ENCODE measurements at regions not wholly inside any gene's neighbourhood (a gene's known extent, or its start where the extent isn't known, plus 50 kb on each side); places are given as distances from the start of the nearest gene placed in this dataset.
A peak's percentile ranks its signal among the peaks of the same experiment; 100 is the strongest.

DNA sequence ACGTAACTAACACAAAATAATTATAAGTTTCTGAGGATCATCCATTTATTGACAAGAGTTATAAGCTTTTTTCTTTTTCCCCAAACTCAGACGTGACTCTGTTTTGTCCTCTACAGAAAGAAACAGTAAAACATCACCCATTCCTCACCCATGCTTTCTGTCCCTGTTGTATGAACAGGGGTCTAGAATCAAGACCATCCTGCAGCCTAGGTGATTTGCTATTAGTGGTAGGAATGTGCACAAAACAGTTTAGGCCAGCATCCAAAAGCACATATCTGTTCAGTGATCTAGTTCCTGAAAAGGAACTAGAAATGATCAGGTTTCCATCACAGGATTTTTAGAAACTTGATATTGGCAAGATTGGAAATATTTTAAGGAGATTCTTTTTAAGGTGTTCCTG, 527.6 kb downstream of the SOX2 start:
- H3K4me3 ChIP-seq (ENCODE audit: low read length) = no peak overlapping the region
- H3K9me3 ChIP-seq (ENCODE audit: low read length) = no peaks in the 10 kb centered on the region
- H3K36me3 ChIP-seq (ENCODE audit: insufficient read depth, low read length) = no peaks in the 10 kb centered on the region
- H2AFZ ChIP-seq (ENCODE audit: low read depth, low read length) = no peak overlapping the region
- H3K4me1 ChIP-seq (ENCODE audit: insufficient read depth, low read length) = peaks cover 94% of the 10 kb centered on the region
- no peaks in the 10 kb centered on the region for H3K27me3 ChIP-seq (ENCODE audit: insufficient read depth, low read length)

DNA sequence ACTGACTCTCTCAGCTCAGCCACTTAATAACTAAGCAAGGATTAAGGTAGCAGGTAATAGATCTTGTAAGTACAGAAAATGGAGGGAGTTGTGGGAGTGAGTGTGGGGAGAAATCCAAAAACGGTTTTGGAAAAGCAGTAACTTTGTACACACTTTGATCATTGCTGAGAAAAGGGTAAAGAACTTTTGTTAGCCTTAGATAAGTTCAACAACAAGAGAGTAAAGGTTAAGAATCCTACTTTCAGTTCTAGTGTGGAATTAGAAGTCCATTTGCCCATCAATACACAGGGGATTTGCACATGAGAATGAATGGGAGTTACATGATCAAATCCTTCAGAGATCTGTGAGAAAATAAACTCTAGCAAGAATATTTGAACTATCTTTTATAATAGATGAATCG, 528.7 kb downstream of the SOX2 start:
- H3K9me3 ChIP-seq (ENCODE audit: low read length) = no peaks in the 10 kb centered on the region
- no peak overlapping the region for H3K4me3 ChIP-seq (ENCODE audit: low read length)
- H3K4me1 ChIP-seq (ENCODE audit: insufficient read depth, low read length) = peaks cover 91% of the 10 kb centered on the region
- no peak overlapping the region for H2AFZ ChIP-seq (ENCODE audit: low read depth, low read length)
- no peaks in the 10 kb centered on the region for H3K36me3 ChIP-seq (ENCODE audit: insufficient read depth, low read length)
- H3K27me3 ChIP-seq (ENCODE audit: insufficient read depth, low read length) = no peaks in the 10 kb centered on the region

DNA sequence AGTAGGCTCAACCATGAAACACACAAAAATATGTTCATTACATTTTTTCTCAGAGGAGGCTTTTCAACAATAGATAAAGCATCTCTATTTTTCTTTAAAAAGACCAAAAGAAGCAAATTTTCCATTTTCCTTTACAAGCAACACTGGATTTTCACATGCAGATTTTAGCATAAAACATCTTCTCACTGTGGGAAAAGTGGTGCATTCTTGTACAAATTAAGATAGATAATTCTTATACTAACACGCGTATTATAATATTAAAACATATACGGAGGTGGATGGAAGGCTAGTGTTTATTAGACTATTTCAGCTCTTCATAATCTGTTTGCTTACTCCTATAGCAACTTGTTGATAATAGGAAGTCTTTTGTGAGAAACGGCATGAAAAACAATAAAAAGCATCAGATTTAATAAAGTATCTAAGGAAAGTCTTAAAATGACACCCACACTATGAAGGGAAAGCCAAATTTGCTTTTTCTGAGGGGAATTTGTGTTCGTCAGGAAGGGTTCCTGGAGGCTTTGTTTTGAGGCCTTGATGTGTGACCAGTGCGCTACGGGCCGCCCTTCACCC, 529.6 kb downstream of the SOX2 start:
- Histone ChIP-seq H2AFZ (ENCODE audit: low read depth, low read length) (no peak overlapping the region), H3K27me3 (ENCODE audit: insufficient read depth, low read length) (no peaks in the 10 kb centered on the region), H3K36me3 (ENCODE audit: insufficient read depth, low read length) (no peaks in the 10 kb centered on the region), H3K9me3 (ENCODE audit: low read length) (no peaks in the 10 kb centered on the region), H3K4me3 (ENCODE audit: low read length) (peak overlapping the region; percentile 28), H3K4me1 (ENCODE audit: insufficient read depth, low read length) (peaks cover 84% of the 10 kb centered on the region)

DNA sequence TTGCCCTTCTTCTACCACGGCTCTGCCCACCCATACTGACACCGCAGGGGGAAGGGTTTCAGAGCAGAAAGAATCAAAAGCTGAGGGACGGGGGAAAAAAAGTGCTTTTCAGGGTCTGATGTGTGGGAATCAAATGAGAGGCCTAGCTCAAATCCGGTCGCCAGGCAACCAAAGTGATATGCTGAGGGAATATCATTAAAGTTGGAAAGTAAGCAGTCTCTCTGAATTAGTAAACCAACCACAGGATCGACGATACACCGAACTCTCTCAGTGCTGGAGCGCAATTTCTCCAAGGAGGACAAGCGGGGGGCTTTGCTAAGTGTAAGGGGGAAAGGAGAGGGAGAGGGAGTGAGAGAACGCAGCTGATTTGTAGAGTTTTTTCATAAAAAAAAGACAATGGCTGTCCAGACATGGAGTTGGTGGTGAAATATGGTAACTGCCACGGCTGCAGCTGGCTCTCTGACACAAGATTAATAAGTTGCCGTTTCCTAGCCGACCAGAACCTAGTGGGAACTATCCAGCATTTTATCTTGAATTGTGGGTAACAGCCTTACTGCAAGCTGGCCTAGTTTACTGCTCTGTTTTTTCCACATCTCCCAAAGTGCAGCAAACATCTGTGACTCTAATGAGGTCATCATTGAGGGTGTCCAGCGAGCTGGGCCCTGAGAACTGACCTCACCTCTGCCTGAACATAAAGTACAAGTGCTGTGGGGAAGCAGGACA, 530.2 kb downstream of the SOX2 start:
- Histone ChIP-seq H2AFZ (ENCODE audit: low read depth, low read length) (no peak overlapping the region), H3K36me3 (ENCODE audit: insufficient read depth, low read length) (no peaks in the 10 kb centered on the region), H3K9me3 (ENCODE audit: low read length) (no peaks in the 10 kb centered on the region), H3K4me3 (ENCODE audit: low read length) (peak overlapping the region; percentile 28), H3K4me1 (ENCODE audit: insufficient read depth, low read length) (peaks cover 80% of the 10 kb centered on the region), H3K27me3 (ENCODE audit: insufficient read depth, low read length) (no peaks in the 10 kb centered on the region)

DNA sequence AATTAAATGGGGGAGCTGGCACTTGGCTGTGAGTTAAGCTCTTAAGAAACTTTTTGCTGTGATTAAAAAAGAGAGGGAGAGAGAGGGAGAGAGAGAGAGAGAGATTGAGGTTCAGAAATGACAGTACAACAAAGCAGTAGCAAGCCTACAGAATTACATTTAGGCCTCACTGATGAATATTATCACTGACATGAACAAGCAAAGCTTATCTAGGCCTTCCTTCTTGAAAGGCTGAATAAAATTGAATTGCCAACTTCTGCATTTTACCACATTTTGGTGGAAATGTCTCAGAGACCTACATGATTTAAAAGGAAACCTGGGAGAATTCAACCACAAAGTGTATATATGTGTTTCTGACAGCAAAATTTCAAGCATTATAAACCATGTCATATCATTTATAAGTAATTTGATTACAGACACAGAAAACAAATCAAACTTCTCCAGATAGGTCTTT, 530.8 kb downstream of the SOX2 start:
- Histone ChIP-seq H3K27me3 (ENCODE audit: insufficient read depth, low read length) (no peaks in the 10 kb centered on the region), H3K9me3 (ENCODE audit: low read length) (no peaks in the 10 kb centered on the region), H3K4me3 (ENCODE audit: low read length) (peak overlapping the region; percentile 9), H3K36me3 (ENCODE audit: insufficient read depth, low read length) (no peaks in the 10 kb centered on the region), H3K4me1 (ENCODE audit: insufficient read depth, low read length) (peaks cover 74% of the 10 kb centered on the region), H2AFZ (ENCODE audit: low read depth, low read length) (no peak overlapping the region)

DNA sequence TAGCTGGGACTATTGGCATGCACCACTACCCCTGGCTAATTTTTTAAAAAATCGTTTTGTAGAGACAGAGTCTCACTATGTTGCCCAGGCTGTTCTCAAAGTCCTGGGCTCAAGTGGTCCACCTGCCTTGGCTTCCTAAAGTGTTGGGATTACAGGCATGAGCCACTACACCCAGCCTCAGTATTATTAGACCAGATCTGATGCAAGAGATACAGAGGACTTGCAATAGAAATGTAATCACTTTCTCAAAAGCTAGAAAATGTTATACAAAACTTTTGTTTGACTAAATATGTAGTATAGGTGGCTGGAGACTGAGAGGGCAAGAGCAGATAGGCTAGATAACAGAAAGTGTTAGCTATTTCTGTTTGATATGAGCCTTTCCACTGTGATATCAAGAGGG, 531.9 kb downstream of the SOX2 start:
- Histone ChIP-seq H3K36me3 (ENCODE audit: insufficient read depth, low read length) (no peaks in the 10 kb centered on the region), H3K27me3 (ENCODE audit: insufficient read depth, low read length) (no peaks in the 10 kb centered on the region), H3K4me1 (ENCODE audit: insufficient read depth, low read length) (peaks cover 65% of the 10 kb centered on the region), H2AFZ (ENCODE audit: low read depth, low read length) (no peak overlapping the region), H3K4me3 (ENCODE audit: low read length) (no peak overlapping the region), H3K9me3 (ENCODE audit: low read length) (no peaks in the 10 kb centered on the region)

DNA sequence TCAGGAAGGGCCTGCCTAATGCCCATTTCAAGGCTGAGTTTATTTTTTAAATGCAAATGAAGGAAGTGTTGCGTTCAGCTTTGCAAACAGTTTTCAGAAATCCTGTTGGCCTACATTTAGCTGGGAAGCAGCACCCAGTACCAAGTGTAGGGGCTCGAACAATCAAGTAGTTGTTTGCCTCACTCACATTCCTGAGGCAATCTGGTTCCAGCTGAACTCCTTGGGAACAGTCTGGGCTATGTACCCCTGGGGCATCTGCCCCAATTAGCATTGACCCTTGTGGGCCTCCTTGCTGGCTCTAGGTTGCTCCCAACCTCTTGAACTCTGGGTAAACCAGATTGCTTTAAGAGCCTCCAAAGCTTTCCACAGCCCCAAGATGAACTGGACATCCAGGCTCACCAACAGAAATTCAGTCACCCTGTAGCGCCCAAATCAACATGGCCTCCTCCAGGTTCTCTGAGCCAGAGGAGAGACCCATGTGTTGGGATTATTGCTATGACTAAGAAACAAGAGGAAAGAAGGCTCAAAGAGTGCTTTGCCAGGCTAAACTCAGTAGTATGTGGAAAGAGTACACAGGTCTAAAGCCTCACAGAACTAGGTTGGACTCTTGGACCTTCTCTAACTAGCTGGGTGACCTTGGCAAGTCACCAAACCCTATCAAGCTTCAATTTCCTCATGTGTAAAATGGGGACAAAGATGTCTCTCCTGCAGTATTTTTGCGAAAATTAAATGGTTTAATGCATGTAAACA, 532.7 kb downstream of the SOX2 start:
- H3K4me1 ChIP-seq (ENCODE audit: insufficient read depth, low read length) = peaks cover 57% of the 10 kb centered on the region
- H3K4me3 ChIP-seq (ENCODE audit: low read length) = no peak overlapping the region
- no peaks in the 10 kb centered on the region for H3K36me3 ChIP-seq (ENCODE audit: insufficient read depth, low read length)
- no peaks in the 10 kb centered on the region for H3K27me3 ChIP-seq (ENCODE audit: insufficient read depth, low read length)
- H3K9me3 ChIP-seq (ENCODE audit: low read length) = no peaks in the 10 kb centered on the region
- no peak overlapping the region for H2AFZ ChIP-seq (ENCODE audit: low read depth, low read length)

DNA sequence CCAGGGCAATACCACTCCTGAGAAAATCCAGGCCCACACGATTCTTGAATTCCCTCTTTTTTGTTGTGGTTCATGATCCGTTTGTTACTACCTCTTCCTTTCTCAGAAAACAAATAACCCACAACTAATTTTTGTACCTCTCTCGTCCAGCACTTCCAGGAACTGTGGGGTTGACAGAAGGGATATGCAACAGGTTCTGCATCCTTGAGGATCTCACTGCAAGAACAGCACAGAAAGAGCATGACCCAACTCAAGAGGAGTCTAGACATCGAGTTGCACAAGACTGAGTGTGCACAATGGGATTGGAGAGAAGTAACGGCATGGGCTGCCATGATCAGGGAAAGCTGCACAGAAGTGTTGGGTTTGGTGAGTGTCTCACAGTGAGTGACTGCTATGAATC, 533.3 kb downstream of the SOX2 start:
- H3K36me3 ChIP-seq (ENCODE audit: insufficient read depth, low read length) = no peaks in the 10 kb centered on the region
- no peak overlapping the region for H2AFZ ChIP-seq (ENCODE audit: low read depth, low read length)
- H3K9me3 ChIP-seq (ENCODE audit: low read length) = no peaks in the 10 kb centered on the region
- H3K4me3 ChIP-seq (ENCODE audit: low read length) = no peak overlapping the region
- H3K4me1 ChIP-seq (ENCODE audit: insufficient read depth, low read length) = peaks cover 50% of the 10 kb centered on the region
- H3K27me3 ChIP-seq (ENCODE audit: insufficient read depth, low read length) = no peaks in the 10 kb centered on the region

DNA sequence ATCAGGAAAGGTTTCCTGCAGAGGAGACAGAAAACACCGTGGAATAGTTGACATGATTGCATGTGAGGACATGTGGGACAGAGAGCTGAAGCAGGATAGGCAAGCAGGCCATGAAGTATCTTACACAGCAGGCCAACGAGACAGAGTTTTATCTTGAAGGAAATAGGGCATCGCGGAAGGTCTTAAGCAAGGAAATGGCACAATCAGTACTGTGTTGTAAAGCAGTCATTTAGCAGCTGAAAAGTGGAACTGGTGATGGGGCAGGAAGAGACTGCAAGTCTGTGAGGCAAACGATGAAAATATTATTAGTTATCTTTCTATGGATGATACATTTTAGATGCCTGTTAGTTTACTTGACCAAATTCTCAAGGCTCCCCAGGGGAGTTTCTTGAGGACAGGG, 535.1 kb downstream of the SOX2 start:
- Histone ChIP-seq H3K36me3 (ENCODE audit: insufficient read depth, low read length) (no peaks in the 10 kb centered on the region), H3K9me3 (ENCODE audit: low read length) (no peaks in the 10 kb centered on the region), H3K4me1 (ENCODE audit: insufficient read depth, low read length) (peaks cover 33% of the 10 kb centered on the region), H3K4me3 (ENCODE audit: low read length) (no peak overlapping the region), H3K27me3 (ENCODE audit: insufficient read depth, low read length) (no peaks in the 10 kb centered on the region), H2AFZ (ENCODE audit: low read depth, low read length) (no peak overlapping the region)

DNA sequence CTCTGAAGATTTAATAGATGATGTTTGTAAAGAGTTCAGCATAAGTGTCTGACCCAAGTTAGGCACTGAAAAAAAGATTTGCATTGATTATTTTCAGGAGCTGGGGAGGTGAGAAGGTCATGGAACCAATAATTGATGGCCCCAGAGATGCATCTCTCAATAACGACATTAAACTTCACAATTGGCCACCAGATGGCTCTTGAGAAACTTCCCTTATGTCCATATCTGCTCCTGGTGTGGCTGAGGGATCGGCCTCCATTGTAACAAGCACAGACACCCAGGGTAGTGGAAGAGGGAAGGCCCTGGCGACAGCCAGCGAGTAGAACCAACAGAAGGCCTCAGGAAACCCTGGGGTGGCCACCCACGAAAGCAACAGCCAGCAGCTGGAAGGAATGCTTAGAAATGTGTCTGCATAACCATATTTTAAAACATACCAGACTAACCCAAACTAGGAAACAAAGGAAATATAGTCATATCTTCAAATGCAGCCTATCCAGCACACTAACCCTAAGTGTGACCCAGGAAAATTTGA, 536.7 kb downstream of the SOX2 start:
- H3K4me3 ChIP-seq (ENCODE audit: low read length) = no peak overlapping the region
- H3K36me3 ChIP-seq (ENCODE audit: insufficient read depth, low read length) = no peaks in the 10 kb centered on the region
- peaks cover 23% of the 10 kb centered on the region for H3K4me1 ChIP-seq (ENCODE audit: insufficient read depth, low read length)
- no peaks in the 10 kb centered on the region for H3K27me3 ChIP-seq (ENCODE audit: insufficient read depth, low read length)
- H2AFZ ChIP-seq (ENCODE audit: low read depth, low read length) = no peak overlapping the region
- no peaks in the 10 kb centered on the region for H3K9me3 ChIP-seq (ENCODE audit: low read length)

DNA sequence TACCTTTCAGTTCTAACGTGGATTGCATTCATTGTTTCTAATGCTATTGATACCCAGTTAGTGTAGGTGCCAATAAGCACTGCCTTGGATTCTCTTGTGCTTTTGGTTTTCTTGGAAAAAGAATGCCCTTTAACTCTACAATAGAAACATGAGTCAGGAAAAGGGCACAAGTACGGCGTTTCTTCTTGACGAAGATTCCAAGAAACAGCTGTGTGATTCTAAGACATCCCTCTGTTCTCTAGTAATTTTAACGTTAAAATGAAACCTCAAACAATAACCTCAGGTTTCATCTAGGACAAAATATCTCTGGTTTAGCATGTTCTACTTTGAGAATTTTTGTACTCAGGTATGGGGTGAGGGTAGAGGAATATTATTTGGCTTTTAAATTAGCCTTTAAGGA, 540.5 kb upstream of the ATP11B start:
- Histone ChIP-seq H3K36me3 (ENCODE audit: insufficient read depth, low read length) (no peaks in the 10 kb centered on the region), H3K4me1 (ENCODE audit: insufficient read depth, low read length) (peaks cover 22% of the 10 kb centered on the region), H3K4me3 (ENCODE audit: low read length) (no peak overlapping the region), H3K9me3 (ENCODE audit: low read length) (no peaks in the 10 kb centered on the region), H2AFZ (ENCODE audit: low read depth, low read length) (no peak overlapping the region), H3K27me3 (ENCODE audit: insufficient read depth, low read length) (no peaks in the 10 kb centered on the region)

DNA sequence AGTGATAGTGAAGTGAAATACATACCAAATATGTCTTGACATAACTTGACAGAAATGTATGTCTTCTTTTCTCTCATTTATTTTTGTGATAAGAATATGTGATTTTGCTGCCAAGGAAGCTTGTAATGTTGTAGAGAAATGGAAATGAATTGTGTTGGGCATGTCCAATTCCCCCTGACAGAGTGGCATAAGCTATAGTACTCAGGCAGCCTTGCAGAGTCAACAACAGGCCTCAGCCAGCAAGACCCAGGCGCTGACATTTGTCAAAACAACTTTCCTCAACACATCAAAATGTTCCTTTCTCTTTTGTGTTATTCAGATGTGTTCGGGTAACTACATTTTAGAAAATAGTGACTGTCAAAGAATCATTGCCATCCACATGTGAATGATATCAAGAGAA, 538.1 kb upstream of the ATP11B start:
- no peaks in the 10 kb centered on the region for H3K36me3 ChIP-seq (ENCODE audit: insufficient read depth, low read length)
- H3K4me3 ChIP-seq (ENCODE audit: low read length) = no peak overlapping the region
- H3K9me3 ChIP-seq (ENCODE audit: low read length) = no peaks in the 10 kb centered on the region
- no peaks in the 10 kb centered on the region for H3K27me3 ChIP-seq (ENCODE audit: insufficient read depth, low read length)
- H2AFZ ChIP-seq (ENCODE audit: low read depth, low read length) = no peak overlapping the region
- H3K4me1 ChIP-seq (ENCODE audit: insufficient read depth, low read length) = peaks cover 38% of the 10 kb centered on the region

DNA sequence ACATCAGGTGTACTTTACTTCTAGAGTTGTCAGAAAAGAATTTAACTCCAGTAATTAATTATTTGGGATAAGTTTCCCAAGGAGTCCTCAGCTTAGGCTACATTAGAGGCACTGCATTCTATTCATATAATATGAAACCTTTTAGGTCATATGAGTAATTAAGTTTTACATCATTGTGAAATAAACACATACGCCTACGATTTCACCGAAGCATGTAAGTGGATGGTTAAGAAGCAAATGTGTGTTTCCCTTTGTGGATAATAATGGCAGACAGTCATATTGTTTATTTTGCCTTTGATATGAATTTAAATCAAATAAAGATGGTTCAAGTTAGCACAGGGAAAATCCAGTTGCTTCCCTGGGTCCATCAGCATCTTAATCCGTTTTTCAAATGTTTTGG, 535.9 kb upstream of the ATP11B start:
- Histone ChIP-seq H3K4me3 (ENCODE audit: low read length) (no peak overlapping the region), H3K36me3 (ENCODE audit: insufficient read depth, low read length) (no peaks in the 10 kb centered on the region), H2AFZ (ENCODE audit: low read depth, low read length) (no peak overlapping the region), H3K4me1 (ENCODE audit: insufficient read depth, low read length) (peaks cover 44% of the 10 kb centered on the region), H3K9me3 (ENCODE audit: low read length) (no peaks in the 10 kb centered on the region), H3K27me3 (ENCODE audit: insufficient read depth, low read length) (no peaks in the 10 kb centered on the region)
